ENCODE measurements at regions not wholly inside any gene's neighbourhood (a gene's known extent, or its start where the extent isn't known, plus 50 kb on each side); places are given as distances from the start of the nearest gene placed in this dataset.

DNA sequence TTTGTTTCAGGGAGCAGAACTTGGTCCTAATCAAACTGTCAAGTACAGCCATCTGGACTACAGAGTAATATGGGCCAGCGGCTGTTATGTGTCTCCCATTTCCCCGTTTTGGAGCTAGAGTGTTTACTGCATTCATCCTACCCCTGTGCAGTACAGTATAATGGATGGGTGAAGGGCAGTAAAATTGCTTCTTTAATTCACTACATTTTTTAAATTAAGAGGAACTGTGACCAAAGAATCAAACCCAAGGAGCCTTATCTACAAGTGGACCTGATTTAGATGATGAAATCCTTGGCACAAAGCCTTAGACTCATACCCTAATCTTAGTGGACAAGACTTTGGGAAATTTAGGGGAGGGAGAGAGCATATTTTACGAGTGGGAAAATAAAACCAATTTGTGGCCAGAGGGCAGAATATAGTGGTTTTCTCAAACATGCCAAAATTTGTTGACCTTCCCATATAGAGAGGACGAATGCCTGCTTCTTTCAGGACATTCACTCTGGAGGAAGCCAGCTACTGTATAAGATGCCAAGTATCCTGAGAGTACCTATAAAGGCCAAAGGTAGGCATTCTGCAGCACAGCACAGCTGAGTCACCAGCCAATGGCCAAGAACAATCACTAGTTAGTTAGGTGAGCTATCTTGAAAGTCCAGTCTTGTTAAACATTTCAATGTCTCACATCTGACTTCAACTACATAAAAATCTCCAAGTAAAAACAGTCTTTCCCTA is 253.8 kb upstream of the KCNIP4 start:
- H3K27me3 ChIP-seq (ENCODE audit: control insufficient read depth, insufficient read depth, low read length), result no peaks in the 10 kb centered on the region
- DNase-seq (ENCODE audit: low read depth), result no peak
- TF ChIP-seq, protein P1, sequence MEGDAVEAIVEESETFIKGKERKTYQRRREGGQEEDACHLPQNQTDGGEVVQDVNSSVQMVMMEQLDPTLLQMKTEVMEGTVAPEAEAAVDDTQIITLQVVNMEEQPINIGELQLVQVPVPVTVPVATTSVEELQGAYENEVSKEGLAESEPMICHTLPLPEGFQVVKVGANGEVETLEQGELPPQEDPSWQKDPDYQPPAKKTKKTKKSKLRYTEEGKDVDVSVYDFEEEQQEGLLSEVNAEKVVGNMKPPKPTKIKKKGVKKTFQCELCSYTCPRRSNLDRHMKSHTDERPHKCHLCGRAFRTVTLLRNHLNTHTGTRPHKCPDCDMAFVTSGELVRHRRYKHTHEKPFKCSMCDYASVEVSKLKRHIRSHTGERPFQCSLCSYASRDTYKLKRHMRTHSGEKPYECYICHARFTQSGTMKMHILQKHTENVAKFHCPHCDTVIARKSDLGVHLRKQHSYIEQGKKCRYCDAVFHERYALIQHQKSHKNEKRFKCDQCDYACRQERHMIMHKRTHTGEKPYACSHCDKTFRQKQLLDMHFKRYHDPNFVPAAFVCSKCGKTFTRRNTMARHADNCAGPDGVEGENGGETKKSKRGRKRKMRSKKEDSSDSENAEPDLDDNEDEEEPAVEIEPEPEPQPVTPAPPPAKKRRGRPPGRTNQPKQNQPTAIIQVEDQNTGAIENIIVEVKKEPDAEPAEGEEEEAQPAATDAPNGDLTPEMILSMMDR (IDR thresholded peaks at IDR 0.05; ENCODE audit: insufficient read depth, low read length, poor library complexity, severe bottlenecking), result no peak
- H3K36me3 ChIP-seq (ENCODE audit: control insufficient read depth, insufficient read depth, low read length), result no peaks in the 10 kb centered on the region
- no peak overlapping the region for H3K4me3 ChIP-seq (ENCODE audit: low read depth, low read length)

DNA sequence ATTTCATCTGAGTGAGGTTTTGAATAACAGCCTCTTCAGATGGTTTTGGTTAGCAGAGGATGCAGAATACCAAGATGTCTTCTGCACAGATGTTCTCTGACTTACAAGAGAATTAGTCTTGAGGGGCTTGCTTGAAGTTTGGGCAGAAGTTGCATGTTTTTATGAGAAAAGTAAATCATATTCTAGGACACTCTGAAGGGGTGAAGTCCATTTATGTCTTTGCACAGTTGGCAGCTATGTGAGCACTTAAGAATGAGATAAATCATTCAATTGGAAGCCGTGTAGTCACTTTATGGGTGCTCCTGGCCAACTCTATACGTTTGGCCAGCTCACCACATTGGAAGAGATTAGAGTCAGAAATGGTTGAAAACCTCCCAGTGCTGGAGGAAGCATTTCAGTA is 252.7 kb upstream of the KCNIP4 start:
- Histone ChIP-seq H3K27me3 (ENCODE audit: control insufficient read depth, insufficient read depth, low read length) (no peaks in the 10 kb centered on the region), H3K4me3 (ENCODE audit: low read depth, low read length) (no peak overlapping the region), H3K36me3 (ENCODE audit: control insufficient read depth, insufficient read depth, low read length) (no peaks in the 10 kb centered on the region)
- no peak for DNase-seq (ENCODE audit: low read depth)
- TF ChIP-seq, protein P1 (IDR thresholded peaks at IDR 0.05; ENCODE audit: insufficient read depth, low read length, poor library complexity, severe bottlenecking), result no peak

DNA sequence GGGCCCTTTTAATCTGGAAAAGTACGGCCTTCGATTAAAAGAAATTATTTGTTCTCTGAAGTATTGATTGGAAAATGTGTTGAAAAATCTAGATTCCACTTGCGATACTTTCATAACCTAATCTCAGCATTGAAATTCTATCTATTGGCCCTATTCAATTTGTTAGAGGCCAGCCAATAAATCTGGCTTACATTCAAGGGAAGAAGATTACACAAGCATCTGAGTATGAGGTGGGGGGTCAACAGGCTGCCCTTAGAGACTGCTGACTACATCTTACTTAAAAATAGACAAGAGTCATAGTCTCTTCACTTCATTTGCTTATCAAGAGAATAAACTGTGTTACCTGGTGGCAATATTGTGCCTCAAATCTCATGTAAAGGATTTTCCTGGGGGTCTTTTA is 248.0 kb upstream of the KCNIP4 start:
- no peak for DNase-seq (ENCODE audit: low read depth)
- H3K27me3 ChIP-seq (ENCODE audit: control insufficient read depth, insufficient read depth, low read length), result no peaks in the 10 kb centered on the region
- H3K36me3 ChIP-seq (ENCODE audit: control insufficient read depth, insufficient read depth, low read length), result no peaks in the 10 kb centered on the region
- H3K4me3 ChIP-seq (ENCODE audit: low read depth, low read length), result no peak overlapping the region
- TF ChIP-seq, protein P1 (IDR thresholded peaks at IDR 0.05; ENCODE audit: insufficient read depth, low read length, poor library complexity, severe bottlenecking), result no peak

DNA sequence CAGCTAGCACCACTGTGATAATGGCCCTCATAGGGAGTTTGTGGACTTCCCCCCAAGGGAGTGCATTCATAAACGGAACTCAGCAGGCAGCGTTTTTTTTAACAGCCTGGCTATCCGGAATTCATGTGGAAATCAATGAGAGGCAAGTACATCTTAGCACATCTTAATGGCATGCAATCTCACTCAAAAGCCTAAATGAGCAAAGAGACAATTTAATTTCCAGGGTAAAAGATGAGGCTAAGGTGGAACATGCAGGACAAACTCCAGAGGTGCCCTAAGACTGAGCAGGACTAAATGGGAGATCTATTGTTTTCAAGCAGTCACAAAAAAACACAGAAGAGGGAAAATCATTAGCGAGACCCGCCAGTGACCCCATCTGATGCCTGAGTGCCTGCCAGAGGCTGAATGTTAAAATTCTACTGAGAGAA is 243.5 kb upstream of the KCNIP4 start:
- Histone ChIP-seq H3K36me3 (ENCODE audit: control insufficient read depth, insufficient read depth, low read length) (no peaks in the 10 kb centered on the region), H3K27me3 (ENCODE audit: control insufficient read depth, insufficient read depth, low read length) (no peaks in the 10 kb centered on the region), H3K4me3 (ENCODE audit: low read depth, low read length) (no peak overlapping the region)
- TF ChIP-seq, protein P1 (IDR thresholded peaks at IDR 0.05; ENCODE audit: insufficient read depth, low read length, poor library complexity, severe bottlenecking), result no peak
- DNase-seq (ENCODE audit: low read depth), result no peak

DNA sequence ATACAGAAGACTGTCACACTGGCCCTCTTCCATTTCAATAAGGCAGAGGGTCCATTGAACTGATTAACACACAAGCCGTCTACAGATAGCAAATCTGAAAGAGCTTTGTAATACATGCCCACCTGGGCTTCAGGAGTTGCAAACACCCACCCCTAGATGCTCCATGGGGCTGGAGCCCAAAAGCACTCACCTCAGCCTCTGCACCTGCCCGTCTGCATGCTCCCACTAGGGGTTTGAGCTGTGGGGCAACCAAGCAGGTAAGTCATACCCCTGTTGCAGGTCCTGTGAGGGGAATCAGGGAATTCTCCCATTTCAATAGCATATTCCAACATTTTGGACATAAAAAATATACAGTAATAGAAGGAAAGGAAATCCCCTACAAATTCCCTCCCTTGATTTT is 243.0 kb upstream of the KCNIP4 start:
- no peaks in the 10 kb centered on the region for H3K27me3 ChIP-seq (ENCODE audit: control insufficient read depth, insufficient read depth, low read length)
- no peak overlapping the region for H3K4me3 ChIP-seq (ENCODE audit: low read depth, low read length)
- DNase-seq (ENCODE audit: low read depth), result no peak
- TF ChIP-seq, protein P1 (IDR thresholded peaks at IDR 0.05; ENCODE audit: insufficient read depth, low read length, poor library complexity, severe bottlenecking), result no peak
- H3K36me3 ChIP-seq (ENCODE audit: control insufficient read depth, insufficient read depth, low read length), result no peaks in the 10 kb centered on the region

DNA sequence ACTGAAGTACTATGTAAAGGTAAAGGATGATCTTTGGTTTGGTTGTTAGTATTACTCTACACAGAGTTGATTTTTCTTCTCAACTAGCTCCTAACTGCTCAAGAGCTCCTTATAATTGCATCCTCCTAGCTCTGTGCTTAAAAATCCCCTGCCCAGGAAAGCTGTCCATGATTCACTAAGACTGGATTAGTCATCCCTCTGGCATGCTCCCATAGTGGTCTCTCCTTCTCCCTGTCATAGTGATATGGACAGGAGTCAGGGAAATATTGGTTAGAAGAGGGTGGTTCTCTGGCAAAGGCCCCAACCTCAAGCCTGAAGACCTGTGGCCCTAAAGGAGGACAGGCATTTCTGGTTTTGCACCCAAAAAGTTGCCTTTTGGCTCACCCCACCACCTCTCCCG is 242.3 kb upstream of the KCNIP4 start:
- TF ChIP-seq, protein P1 (IDR thresholded peaks at IDR 0.05; ENCODE audit: insufficient read depth, low read length, poor library complexity, severe bottlenecking), result no peak
- peak; percentile 84 for DNase-seq (ENCODE audit: low read depth)
- H3K4me3 ChIP-seq (ENCODE audit: low read depth, low read length), result no peak overlapping the region

More for the DNA sequence above, 242.3 kb upstream of the KCNIP4 start:
- no peaks in the 10 kb centered on the region for H3K36me3 ChIP-seq (ENCODE audit: control insufficient read depth, insufficient read depth, low read length)
- no peaks in the 10 kb centered on the region for H3K27me3 ChIP-seq (ENCODE audit: control insufficient read depth, insufficient read depth, low read length)
